Ovary (tissue), 7 donors: ENCODE measurements at regions not wholly inside any gene's neighbourhood (a gene's known extent, or its start where the extent isn't known, plus 50 kb on each side); places are given as distances from the start of the nearest gene placed in this dataset.

ENCODE experiments used
- DNase-seq, 5 donors: peaks; one replicate each; pipeline ENCODE4 v3.0.0-alpha.2; 2019 to 2020
- H3K27ac ChIP-seq, 2 donors: fragments of 200-600 bp; one replicate each; pipeline versions ENCODE4 v1.5.1 to v1.8.0; 2019 to 2022
- H3K27me3 ChIP-seq: fragments of 200-600 bp; one replicate; pipeline ENCODE4 v1.8.0; 2022
- H3K36me3 ChIP-seq: fragments of 200-600 bp; sonication (generic); one replicate; pipeline ENCODE4 v1.5.1; 2019
- H3K4me1 ChIP-seq: one replicate; pipeline ENCODE4 v1.8.1; 2013; ENCODE audit warnings: mild to moderate bottlenecking, moderate library complexity; ENCODE audit not compliant: insufficient read depth
- H3K4me3 ChIP-seq: fragments of 200-600 bp; sonication (generic); one replicate; pipeline ENCODE4 v1.5.1; 2017
- H3K9me3 ChIP-seq, 2 donors: fragments of 200-600 bp in 1 of 2; sonication (generic) in 1 of 2; one replicate each; pipeline versions ENCODE4 v1.5.1 to v1.8.1; 2013 to 2019; ENCODE audit warnings: mild to moderate bottlenecking in 1 of 2, moderate library complexity in 1 of 2
- EP300 ChIP-seq: sonication (generic); formaldehyde crosslinking; IDR thresholded peaks from one replicate; pipeline ENCODE4 v1.6.1; 2017; ENCODE audit warnings: antibody characterized with exemption
- POLR2A ChIP-seq: fragments of 450-650 bp; IDR thresholded peaks from one replicate; pipeline ENCODE4 v1.6.1; 2017; ENCODE audit warnings: antibody characterized with exemption, mild to moderate bottlenecking, moderate library complexity
- WGBS, 3 donors: extraction: QIAGEN DNeasy Blood & Tissue Kit in 1 of 3; methylation state at CpG; one replicate each; pipeline versions ENCODE4 v1.1.5 to v1.1.7; 2013 to 2017; 5-methylcytosine and 5-hydroxymethylcytosine counted together
- intact Hi-C, 4 donors: fragments of 100-400 bp; cut with DNase I; formaldehyde crosslinking; loops; one replicate each; pipeline versions ENCODE4 v1.11.0 to v1.15.1; 2022 to 2023
- TF ChIP-seq, protein P1 (sequence below), 3 donors: fragments of 450-650 bp in 2 of 3; fragments of 200-600 bp in 1 of 3; IDR thresholded peaks; one replicate each; pipeline versions ENCODE4 v1.5.1 to v1.8.0; 2016 to 2022; ENCODE audit warnings: antibody characterized with exemption in 3 of 3, mild to moderate bottlenecking in 1 of 3
- donor health status: DM: no; HTN: no; CAD: no; lungs with moderate emphysema.
- donor health status: DM: no; HTN: no; CAD: no.
- donor health status: Bipolar disorder and iron deficiency.
- donor health status: DM: no; HTN: no; CAD: no.
- donor health status: DM: yes; HTN: yes; CAD: no.

DNA sequence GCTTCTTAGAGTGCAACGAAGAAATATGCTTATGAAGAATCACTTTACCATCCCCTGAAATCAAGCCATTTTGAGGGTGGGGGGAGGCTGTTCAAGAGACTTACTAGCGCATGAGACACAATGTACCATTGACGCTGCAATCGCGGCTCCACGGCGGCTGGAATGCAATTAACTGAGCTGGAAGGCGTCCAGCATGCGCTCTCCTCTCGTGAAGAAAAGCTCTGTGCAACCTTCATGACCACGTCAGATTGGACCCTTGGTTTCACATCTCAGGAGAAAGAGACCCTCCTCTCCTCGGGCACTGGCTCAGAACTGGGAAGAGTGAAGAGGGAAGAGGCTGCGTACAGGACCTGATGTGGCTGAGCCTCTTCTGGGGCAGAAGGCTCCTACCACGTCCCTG, 138.5 kb upstream of the IRX2 start:
- H3K27ac ChIP-seq, result no peak overlapping the region
- no peak for DNase-seq
- no peaks in the 10 kb centered on the region for H3K27me3 ChIP-seq
- WGBS, 3 donors, result 82 to 86% (median 85%) methylated on average over 14 of the region's 14 CpGs
- no peaks in the 10 kb centered on the region for H3K9me3 ChIP-seq
- TF ChIP-seq POLR2A (no peak), EP300 (no peak)
- TF ChIP-seq, protein P1, sequence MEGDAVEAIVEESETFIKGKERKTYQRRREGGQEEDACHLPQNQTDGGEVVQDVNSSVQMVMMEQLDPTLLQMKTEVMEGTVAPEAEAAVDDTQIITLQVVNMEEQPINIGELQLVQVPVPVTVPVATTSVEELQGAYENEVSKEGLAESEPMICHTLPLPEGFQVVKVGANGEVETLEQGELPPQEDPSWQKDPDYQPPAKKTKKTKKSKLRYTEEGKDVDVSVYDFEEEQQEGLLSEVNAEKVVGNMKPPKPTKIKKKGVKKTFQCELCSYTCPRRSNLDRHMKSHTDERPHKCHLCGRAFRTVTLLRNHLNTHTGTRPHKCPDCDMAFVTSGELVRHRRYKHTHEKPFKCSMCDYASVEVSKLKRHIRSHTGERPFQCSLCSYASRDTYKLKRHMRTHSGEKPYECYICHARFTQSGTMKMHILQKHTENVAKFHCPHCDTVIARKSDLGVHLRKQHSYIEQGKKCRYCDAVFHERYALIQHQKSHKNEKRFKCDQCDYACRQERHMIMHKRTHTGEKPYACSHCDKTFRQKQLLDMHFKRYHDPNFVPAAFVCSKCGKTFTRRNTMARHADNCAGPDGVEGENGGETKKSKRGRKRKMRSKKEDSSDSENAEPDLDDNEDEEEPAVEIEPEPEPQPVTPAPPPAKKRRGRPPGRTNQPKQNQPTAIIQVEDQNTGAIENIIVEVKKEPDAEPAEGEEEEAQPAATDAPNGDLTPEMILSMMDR (IDR thresholded peaks at IDR 0.05), result no peak
- no peaks in the 10 kb centered on the region for H3K36me3 ChIP-seq
- no peak overlapping the region for H3K4me3 ChIP-seq
- intact Hi-C loops, result no loop called here
- no peaks in the 10 kb centered on the region for H3K4me1 ChIP-seq

DNA sequence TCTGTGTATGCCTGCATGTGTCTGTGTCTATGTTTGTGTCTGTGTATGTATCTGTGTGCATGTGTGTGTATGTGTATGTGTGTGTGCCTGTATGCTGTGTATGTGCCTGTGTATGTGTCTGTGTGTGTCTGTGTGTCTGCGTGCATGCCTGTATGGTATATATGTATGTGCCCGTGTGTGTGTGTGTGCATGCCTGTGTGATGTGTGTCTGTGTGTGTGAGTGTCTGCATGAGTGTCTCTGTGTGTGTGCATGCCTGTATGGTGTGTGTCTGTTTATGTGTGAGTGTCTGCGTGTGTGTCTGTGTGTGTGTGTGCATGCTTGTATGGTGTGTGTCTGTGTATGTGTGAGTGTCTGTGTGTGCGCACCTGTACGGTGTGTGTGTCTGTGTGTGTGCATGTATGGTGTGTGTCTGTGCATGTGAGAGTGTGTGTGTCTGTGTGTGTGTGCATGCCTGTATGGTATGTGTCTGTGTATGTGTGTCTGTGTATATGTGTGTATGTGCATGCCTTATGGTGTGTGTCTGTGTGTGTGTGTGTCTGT, 137.1 kb upstream of the IRX2 start:
- TF ChIP-seq POLR2A (no peak), EP300 (no peak)
- TF ChIP-seq, protein P1 (IDR thresholded peaks at IDR 0.05), result no peak
- intact Hi-C loops, result no loop called here

DNA sequence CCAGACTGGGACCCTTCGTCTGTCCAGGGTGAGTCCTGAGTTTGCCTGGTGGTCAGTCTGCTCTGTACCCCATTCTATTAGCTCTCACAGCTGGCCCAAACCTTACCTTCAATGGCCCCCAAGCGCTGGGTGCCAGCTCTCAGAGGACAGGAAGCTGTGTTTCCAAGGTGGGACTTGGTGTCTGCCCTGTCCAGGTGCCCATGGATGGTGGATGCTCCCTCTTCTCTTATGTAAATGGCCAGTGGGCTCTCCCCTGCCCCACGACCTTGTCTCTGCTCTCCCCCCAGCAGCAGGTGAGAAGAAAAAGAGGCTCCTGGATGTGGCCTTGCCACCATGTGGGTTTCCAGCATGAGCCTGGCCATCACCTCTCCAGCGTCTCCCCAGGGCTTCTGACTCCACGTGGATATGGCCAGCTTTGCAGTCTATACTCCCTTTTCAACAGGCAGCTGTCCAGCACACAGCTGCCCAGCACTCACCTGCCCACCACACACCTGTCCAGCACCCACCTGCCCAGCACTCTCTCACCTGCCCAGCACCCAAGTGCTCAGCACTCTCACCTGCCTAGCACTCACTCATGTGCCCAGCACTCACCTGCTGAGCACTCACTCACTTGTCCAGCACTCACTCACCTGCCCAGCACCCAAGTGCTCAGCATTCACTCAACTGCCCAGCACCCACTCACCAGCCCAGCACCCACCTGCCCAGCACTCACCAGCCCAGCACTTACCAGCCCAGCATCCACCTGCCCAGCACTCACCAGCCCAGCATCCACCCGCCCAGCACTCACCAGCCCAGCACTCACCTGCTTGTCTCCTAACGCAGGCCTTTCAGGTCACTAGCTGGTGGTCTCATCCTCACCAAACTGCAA, 136.2 kb upstream of the IRX2 start:
- no peak for DNase-seq
- Histone ChIP-seq H3K4me1 (no peaks in the 10 kb centered on the region), H3K36me3 (no peaks in the 10 kb centered on the region), H3K27ac (no peak overlapping the region), H3K9me3 (no peaks in the 10 kb centered on the region), H3K4me3 (no peak overlapping the region), H3K27me3 (no peaks in the 10 kb centered on the region)
- TF ChIP-seq POLR2A, result no peak
- no peak for TF ChIP-seq EP300
- TF ChIP-seq, protein P1 (IDR thresholded peaks at IDR 0.05), result no peak
- intact Hi-C loops, result no loop called here
- 71 to 79% (median 78%) methylated on average over 7 of the region's 7 CpGs for WGBS, 3 donors

More for the DNA sequence above, 137.1 kb upstream of the IRX2 start:
- DNase-seq, result no peak
- Histone ChIP-seq H3K27ac (no peak overlapping the region), H3K9me3 (no peaks in the 10 kb centered on the region), H3K36me3 (no peaks in the 10 kb centered on the region), H3K4me1 (no peaks in the 10 kb centered on the region), H3K27me3 (no peaks in the 10 kb centered on the region), H3K4me3 (no peak overlapping the region)
- WGBS, 3 donors, result 89 to 94% (median 92%) methylated on average over 5 of the region's 5 CpGs

DNA sequence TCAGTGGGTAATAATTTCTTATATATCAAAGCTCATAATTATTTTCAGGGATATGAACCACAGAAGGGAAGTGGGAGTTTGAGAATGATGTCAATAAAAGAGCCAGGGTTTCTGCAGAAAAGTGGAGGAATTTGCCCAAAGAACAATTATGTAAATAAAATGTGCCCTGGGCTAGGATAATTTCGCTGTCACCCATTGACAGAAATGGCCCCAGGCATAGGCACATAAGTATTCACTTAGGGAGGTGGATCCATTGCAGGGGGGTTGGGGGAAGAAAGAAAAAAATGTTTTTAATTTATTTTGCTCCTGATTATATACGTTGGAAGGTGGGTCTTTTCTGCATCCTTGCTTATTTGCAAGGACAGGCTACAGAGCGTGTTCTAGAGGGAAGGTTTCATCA, 135.1 kb upstream of the IRX2 start:
- no peak for DNase-seq
- no peaks in the 10 kb centered on the region for H3K27me3 ChIP-seq
- H3K4me3 ChIP-seq, result no peak overlapping the region
- 49 to 59% (median 53%) methylated on average over 3 of the region's 3 CpGs for WGBS, 3 donors
- no peak for TF ChIP-seq EP300
- TF ChIP-seq POLR2A, result no peak
- TF ChIP-seq, protein P1 (IDR thresholded peaks at IDR 0.05), result no peak
- no peaks in the 10 kb centered on the region for H3K4me1 ChIP-seq
- no peaks in the 10 kb centered on the region for H3K36me3 ChIP-seq
- no peak overlapping the region for H3K27ac ChIP-seq
- no peaks in the 10 kb centered on the region for H3K9me3 ChIP-seq
- intact Hi-C loops, result no loop called here
